Thoracic aorta (tissue), 2 donors: ENCODE measurements at regions not wholly inside any gene's neighbourhood (a gene's known extent, or its start where the extent isn't known, plus 50 kb on each side); places are given as distances from the start of the nearest gene placed in this dataset.
"Not testable (repeated sequence)": the region's sequence is repeated elsewhere in the genome, so short reads cannot be mapped to it uniquely, and the experiment has no call there.

Experiments
- ATAC-seq: fragments of 150-250 bp; one replicate; pipeline ENCODE4 v1.8.0; 2017; ENCODE audit warnings: low read depth; ENCODE audit not compliant: insufficient number of reproducible peaks, low FRiP score
- DNase-seq: peaks from one replicate; pipeline ENCODE4 v3.0.0-alpha.2; 2020; ENCODE audit warnings: low spot score
- H3K27ac ChIP-seq, 2 donors: fragments of 200-600 bp; sonication (generic); 1 replicate in 1 of 2; 2 replicates in 1 of 2; pipeline ENCODE4 v1.5.1; 2016; ENCODE audit warnings: mild to moderate bottlenecking in 2 of 2, moderate library complexity in 2 of 2
- H3K27me3 ChIP-seq: fragments of 200-600 bp; sonication (generic); replicated peaks from 2 replicates; pipeline ENCODE4 v1.6.0; 2016; ENCODE audit warnings: mild to moderate bottlenecking; ENCODE audit not compliant: insufficient read depth
- H3K36me3 ChIP-seq: fragments of 200-600 bp; sonication (generic); one replicate; pipeline ENCODE4 v1.5.1; 2016
- H3K4me1 ChIP-seq, 2 donors: fragments of 200-600 bp; sonication (generic); 1 replicate in 1 of 2; 2 replicates in 1 of 2; pipeline versions ENCODE4 v1.5.1 to v1.6.0; 2016; ENCODE audit warnings: low read depth in 2 of 2, mild to moderate bottlenecking in 1 of 2; ENCODE audit not compliant: control insufficient read depth in 1 of 2
- H3K4me3 ChIP-seq: fragments of 200-600 bp; sonication (generic); 2 replicates; pipeline ENCODE4 v1.5.1; 2016; ENCODE audit warnings: mild to moderate bottlenecking
- H3K9me3 ChIP-seq: fragments of 200-600 bp; sonication (generic); 2 replicates; pipeline ENCODE4 v1.5.1; 2016
- TF ChIP-seq, protein P1 (sequence below): fragments of 200-600 bp; sonication (generic); IDR thresholded peaks from one replicate; pipeline ENCODE4 v1.5.1; 2019; ENCODE audit warnings: antibody characterized with exemption

- TF ChIP-seq, protein P1, sequence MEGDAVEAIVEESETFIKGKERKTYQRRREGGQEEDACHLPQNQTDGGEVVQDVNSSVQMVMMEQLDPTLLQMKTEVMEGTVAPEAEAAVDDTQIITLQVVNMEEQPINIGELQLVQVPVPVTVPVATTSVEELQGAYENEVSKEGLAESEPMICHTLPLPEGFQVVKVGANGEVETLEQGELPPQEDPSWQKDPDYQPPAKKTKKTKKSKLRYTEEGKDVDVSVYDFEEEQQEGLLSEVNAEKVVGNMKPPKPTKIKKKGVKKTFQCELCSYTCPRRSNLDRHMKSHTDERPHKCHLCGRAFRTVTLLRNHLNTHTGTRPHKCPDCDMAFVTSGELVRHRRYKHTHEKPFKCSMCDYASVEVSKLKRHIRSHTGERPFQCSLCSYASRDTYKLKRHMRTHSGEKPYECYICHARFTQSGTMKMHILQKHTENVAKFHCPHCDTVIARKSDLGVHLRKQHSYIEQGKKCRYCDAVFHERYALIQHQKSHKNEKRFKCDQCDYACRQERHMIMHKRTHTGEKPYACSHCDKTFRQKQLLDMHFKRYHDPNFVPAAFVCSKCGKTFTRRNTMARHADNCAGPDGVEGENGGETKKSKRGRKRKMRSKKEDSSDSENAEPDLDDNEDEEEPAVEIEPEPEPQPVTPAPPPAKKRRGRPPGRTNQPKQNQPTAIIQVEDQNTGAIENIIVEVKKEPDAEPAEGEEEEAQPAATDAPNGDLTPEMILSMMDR = no peak
- no peak for ATAC-seq
- no peak for DNase-seq
- Histone ChIP-seq H3K4me1 (no peaks in the 10 kb centered on the region), H3K9me3 (no peaks in the 10 kb centered on the region), H3K4me3 (no peak overlapping the region), H3K27ac (no peak overlapping the region), H3K27me3 (no peaks in the 10 kb centered on the region), H3K36me3 (no peaks in the 10 kb centered on the region)
Observed at GRCh38 chr4:170226288-170226687, 136.5 kb upstream of the AADAT start.

DNA sequence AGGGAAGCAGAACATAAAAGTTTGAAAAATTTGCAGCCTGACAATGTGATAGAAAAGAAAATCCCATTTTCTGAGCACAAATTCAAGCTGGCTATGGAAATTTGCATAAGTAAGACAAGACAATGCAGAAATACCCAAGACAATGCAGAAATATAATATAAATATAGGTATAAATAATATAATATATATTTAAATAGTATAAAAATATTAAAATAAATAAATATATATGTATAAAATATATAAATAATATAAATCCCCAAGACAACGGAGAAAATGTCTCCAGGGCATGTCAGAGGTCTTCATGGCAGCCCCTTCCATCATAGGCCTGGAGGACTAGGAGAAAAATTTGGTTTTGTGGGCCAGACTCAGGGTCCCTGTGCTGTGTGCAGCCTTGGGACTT, 125.0 kb upstream of the AADAT start:
- H3K4me3 ChIP-seq = no peak overlapping the region
- no peaks in the 10 kb centered on the region for H3K36me3 ChIP-seq
- no peak overlapping the region for H3K27ac ChIP-seq
- TF ChIP-seq, protein P1 = no peak
- no peaks in the 10 kb centered on the region for H3K4me1 ChIP-seq
- DNase-seq (no peak), ATAC-seq (no peak)
- peaks cover 5% of the 10 kb centered on the region for H3K9me3 ChIP-seq
- H3K27me3 ChIP-seq = no peaks in the 10 kb centered on the region

DNA sequence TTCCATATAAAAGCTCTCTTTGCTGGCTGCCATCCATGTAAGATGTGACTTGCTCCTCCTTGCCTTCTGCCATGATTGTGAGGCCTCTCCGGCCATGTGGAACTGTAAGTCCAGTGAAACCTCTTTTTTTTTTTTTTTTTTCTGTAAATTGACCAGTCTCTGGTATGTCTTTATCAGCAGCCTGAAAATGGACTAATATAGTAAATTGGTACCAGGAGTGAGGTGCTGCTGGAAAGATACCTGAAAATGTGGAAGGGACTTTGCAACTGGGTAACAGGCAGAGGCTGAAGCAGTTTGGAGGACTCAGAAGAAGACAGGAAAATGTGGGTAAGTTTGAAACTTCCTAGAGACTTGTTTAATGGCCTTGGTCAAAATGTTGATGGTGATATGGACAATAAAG, 124.3 kb upstream of the AADAT start:
- no peak for ATAC-seq
- Histone ChIP-seq H3K27ac (no peak overlapping the region), H3K4me1 (no peaks in the 10 kb centered on the region), H3K4me3 (no peak overlapping the region), H3K36me3 (no peaks in the 10 kb centered on the region), H3K9me3 (peaks cover 2% of the 10 kb centered on the region), H3K27me3 (no peaks in the 10 kb centered on the region)
- DNase-seq = no peak
- TF ChIP-seq, protein P1 = no peak

GRCh38 chr4:170202721-170203120, 113.0 kb upstream of the AADAT start:
- no peaks in the 10 kb centered on the region for H3K9me3 ChIP-seq
- DNase-seq = no peak
- H3K27me3 ChIP-seq = no peaks in the 10 kb centered on the region
- no peak overlapping the region for H3K27ac ChIP-seq
- no peak for ATAC-seq
- H3K36me3 ChIP-seq = no peaks in the 10 kb centered on the region
- no peak overlapping the region for H3K4me3 ChIP-seq
- TF ChIP-seq, protein P1 = no peak
- H3K4me1 ChIP-seq = no peaks in the 10 kb centered on the region

- Histone ChIP-seq H3K4me3 (no peak overlapping the region), H3K27ac (no peak overlapping the region), H3K9me3 (no peaks in the 10 kb centered on the region), H3K27me3 (no peaks in the 10 kb centered on the region), H3K36me3 (no peaks in the 10 kb centered on the region), H3K4me1 (no peaks in the 10 kb centered on the region)
- DNase-seq (no peak), ATAC-seq (no peak)
- TF ChIP-seq, protein P1 = no peak
Observed at GRCh38 chr4:170198747-170199146, 109.0 kb upstream of the AADAT start.

DNA sequence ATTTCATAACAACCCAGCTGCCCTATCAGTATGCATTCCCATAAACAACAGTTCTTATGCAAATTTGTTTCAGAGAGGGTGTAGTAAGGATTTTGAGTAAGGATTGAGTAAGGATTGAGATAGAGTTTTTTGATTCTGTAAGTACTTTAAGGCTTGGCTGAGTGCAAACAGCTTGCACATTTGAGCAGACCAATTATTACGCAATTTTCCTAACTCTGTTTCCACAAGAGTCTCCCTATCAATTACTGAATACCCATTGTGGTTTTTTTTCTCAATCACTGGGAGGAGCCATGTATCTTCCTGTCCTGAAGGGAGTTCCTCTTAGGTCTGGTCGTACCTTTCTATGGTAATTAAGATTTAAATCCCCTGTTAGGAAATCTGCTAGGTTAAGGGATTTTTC, 105.0 kb upstream of the AADAT start:
- H3K27ac ChIP-seq, H3K27me3 ChIP-seq, ATAC-seq, H3K4me3 ChIP-seq, DNase-seq, H3K4me1 ChIP-seq, H3K36me3 ChIP-seq, H3K9me3 ChIP-seq: not testable (repeated sequence)
